Esophagus squamous epithelium (tissue), 4 donors: ENCODE measurements at regions not wholly inside any gene's neighbourhood (a gene's known extent, or its start where the extent isn't known, plus 50 kb on each side); places are given as distances from the start of the nearest gene placed in this dataset.

Source experiments
- CTCF ChIP-seq, 6 experiments: fragments of 450-650 bp in 4 of 6; fragments of 200-600 bp in 2 of 6; sonication (generic) in 2 of 6; IDR thresholded peaks; one replicate each; pipeline ENCODE4 v1.5.1; 2016 to 2019; ENCODE audit warnings: antibody characterized with exemption in 6 of 6, mild to moderate bottlenecking in 4 of 6, moderate library complexity in 4 of 6
- POLR2A ChIP-seq, 4 donors: fragments of 450-650 bp; IDR thresholded peaks; one replicate each; pipeline ENCODE4 v1.6.1; 2017; ENCODE audit warnings: antibody characterized with exemption in 4 of 4, mild to moderate bottlenecking in 4 of 4, moderate library complexity in 3 of 4

GRCh38 chr14:83713732-83714131 lies 1816.2 kb upstream of the FLRT2 start:
- TF ChIP-seq CTCF (IDR thresholded peaks at IDR 0.05) (no peak), POLR2A (IDR thresholded peaks at IDR 0.05) (no peak)
